ENCODE measurements at regions not wholly inside any gene's neighbourhood (a gene's known extent, or its start where the extent isn't known, plus 50 kb on each side); places are given as distances from the start of the nearest gene placed in this dataset.

GRCh38 chr15:29998033-29998432 is 84.7 kb upstream of the GOLGA8J start:
- TF ChIP-seq TEAD4 (IDR thresholded peaks at IDR 0.05) (no peak), NFIC (IDR thresholded peaks at IDR 0.05) (no peak), TAF1 (IDR thresholded peaks at IDR 0.05; ENCODE audit: low read depth) (no peak), EGR1 (IDR thresholded peaks at IDR 0.05) (no peak), REST (IDR thresholded peaks at IDR 0.05; ENCODE audit: low read depth) (no peak), CREB1 (IDR thresholded peaks at IDR 0.05; ENCODE audit: low read depth) (no peak), USF1 (IDR thresholded peaks at IDR 0.05) (no peak), FOXM1 (IDR thresholded peaks at IDR 0.05; ENCODE audit: borderline replicate concordance, low read depth) (no peak), YY1 (IDR thresholded peaks at IDR 0.05; ENCODE audit: low read depth) (no peak), MAX (IDR thresholded peaks at IDR 0.05) (no peak)

Data from Ishikawa (cell line).